ENCODE measurements at regions not wholly inside any gene's neighbourhood (a gene's known extent, or its start where the extent isn't known, plus 50 kb on each side); places are given as distances from the start of the nearest gene placed in this dataset.
A peak's percentile ranks its signal among the peaks of the same experiment; 100 is the strongest.
"Not testable (repeated sequence)": the region's sequence is repeated elsewhere in the genome, so short reads cannot be mapped to it uniquely, and the experiment has no call there.

DNA sequence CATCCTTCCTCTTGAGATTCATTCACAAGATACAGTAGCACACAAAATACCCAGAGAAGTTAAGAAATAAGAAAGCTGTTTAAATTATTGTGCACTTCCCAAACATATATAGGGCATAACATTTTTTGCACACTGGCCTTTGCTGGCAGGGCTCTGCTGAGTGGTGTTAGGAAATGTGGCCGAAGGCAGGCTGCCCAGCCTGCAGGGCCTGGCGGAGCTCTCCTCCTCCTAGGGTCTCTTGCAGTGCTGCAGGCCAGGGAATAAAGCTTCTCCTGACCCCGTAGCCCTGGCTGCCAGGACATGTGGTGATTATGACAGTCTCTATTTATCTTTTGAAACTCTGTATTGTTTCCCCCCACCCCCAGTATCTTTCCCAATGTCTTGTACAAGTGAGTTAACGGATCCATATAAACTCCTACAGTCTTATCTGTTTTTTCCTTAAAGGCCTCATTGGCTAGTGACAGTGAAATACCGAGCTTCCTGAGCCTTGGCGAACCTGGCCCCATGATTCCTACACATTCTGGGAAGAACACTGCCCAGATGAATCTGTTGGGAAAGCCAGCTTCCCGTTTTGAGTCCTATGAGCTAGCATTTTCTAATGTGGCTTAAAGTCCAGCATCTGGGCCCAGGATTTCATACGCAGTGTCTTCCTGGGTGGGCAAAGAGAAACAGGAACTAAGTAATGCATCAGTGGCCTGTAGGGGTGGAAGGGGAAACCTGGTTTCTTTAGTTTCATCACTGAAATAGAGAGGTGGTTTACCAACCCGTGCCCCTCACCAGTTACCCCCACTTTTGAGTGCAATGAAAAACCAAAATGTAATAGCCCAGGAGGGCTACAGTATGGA, 310.3 kb downstream of the BCL2L11 start:
- not testable (repeated sequence) for DNase-seq

DNA sequence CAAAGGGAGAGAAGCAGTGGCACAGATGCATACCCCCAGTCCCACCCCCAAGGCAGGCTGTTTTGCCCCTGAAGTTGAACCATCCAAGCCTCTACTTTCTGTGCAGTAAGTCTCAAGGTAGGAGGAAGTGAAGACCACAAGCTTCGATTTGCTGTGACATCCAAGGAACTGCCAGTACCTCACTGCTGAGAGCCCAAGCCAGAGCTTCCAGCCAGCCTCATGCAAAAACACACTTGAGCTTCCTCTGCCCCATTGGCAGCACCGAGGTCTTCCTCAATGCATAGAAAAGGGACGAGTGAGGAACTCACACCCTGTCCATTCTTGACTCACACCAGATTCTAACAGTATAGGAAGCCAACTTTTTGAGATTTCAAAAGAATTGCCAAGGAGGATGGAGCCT, 311.7 kb downstream of the BCL2L11 start:
- DNase-seq = peak; percentile 26

DNA sequence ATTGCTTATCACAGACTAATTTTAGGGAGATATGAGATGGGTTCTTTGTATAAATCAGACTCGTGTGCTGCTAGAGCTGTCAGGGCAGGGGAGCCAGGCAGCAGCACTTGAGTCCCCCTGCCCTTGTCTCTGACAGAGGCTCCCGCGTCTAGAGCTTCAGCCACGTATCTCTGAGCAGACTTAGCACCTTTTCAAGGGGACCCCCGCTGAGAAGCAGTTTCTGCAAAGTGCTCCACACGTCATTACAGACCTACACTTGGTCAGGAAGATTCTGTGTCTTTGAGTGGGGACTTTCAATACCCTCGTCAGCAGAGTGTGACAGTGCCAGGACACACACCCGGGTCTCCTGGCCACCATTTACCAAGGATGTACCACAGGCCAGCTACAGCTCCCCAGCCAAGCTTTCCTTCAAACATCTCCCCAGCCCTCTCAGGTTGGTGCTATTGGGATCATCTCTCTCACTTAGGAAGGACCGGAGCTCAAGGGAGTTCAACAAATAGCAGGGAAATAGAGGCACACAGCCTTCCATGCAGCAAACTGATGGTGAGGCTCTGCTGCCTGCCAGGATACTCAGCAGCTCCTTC, 312.3 kb downstream of the BCL2L11 start:
- not testable (repeated sequence) for DNase-seq

DNA sequence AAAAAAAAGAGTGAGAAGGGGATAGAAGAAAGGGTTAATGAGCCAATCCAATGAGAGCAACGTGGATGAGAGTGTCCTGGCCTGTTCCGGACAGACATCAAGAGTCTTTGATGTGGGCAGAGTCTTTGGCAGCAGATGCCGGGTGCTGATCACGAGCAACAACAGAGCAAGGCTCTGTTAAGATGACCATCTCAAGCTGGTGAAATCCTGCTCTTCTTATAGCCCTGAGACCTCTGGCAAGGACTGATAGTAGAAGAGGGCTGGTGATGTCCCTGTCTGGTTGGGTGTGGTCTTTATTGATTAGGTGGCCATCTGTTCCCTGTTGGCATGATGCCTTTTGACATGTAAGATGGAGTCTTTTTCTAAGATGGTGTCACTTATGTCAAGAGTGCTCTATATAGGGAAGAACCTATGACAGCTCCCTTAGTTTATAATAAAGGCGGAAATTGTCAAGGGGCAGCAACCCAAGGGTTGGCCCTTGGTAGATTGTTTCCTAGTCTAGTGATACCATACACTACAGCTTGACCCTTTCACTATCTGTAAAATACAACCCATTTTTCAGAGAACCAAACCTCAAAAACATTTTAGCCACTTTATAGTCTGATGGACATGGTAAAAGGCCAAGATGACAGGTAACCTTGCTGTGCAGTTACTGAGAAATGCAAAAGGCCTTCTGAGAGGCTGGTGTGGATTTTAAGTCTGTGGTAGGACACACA, 313.3 kb downstream of the BCL2L11 start:
- DNase-seq = peak; percentile 97

DNA sequence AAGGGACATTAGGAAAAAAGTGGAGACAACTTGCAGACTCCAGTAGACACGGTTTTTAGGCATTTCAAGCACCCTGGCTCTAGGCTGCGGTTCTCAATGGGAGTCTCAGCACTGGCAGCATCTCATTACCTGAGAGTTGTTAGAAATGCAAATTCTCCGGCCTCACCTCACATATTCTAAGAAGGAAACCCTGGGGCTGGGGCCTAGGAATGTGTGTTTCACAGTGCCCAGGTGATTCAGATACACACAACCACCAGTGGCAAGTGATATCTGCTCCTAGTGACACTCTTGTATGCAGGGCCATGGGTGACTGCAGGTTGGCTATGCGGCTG, 313.9 kb downstream of the BCL2L11 start:
- DNase-seq = not testable (repeated sequence)

DNA sequence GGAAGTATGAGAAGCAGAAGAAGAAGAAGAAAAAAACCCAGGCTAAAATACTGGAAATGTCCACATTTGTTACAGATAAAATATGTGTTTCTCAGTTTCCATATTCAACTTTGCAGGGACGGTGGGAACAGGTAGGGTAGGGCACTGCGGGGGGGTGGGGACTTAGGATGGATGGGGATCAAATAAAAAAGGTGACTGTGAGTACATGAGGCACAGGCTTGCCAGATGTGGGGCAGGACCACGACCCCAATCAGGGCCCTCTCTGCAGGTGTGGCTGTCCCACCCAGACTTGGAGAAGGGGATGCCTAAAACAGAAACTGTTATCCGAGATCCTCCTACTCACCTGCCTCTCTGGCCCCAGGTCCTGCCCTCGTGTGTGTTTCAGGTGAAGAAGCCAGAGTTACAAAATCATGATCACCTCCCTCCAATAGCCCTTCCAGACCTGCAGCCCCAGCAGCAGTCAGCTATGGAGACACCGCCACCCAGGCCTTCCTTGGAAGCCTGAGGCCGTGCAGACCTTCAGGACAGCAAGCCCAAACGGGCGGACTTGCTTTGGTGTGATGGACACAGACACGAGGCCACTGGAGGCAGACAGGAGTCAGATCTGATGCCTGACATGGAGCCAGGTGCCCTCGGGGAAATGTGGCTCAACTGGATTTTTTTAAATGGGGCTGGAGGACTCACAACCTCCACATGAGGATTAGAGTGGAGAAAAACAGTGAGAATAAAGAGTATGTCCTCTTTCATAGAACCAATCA, 315.0 kb downstream of the BCL2L11 start:
- DNase-seq = not testable (repeated sequence)

DNA sequence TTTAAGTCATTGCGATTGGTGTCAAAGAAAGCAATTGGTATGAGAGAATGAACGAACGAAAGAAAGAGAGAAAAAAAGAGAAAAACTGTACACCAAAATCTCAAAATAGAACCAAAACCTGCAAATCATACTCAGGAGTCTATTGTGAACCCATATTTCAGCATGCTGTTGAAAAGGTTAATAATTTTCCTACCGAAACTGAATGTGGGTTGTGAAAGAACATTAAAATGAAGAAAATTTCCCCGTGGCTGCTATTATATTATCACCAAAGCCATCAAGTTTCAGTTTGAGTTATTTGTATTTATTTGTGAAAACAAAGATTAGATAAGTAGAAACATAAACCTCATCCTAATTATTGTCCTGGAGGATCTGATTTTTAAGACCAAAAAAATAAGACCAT, 315.7 kb downstream of the BCL2L11 start:
- not testable (repeated sequence) for DNase-seq

DNA sequence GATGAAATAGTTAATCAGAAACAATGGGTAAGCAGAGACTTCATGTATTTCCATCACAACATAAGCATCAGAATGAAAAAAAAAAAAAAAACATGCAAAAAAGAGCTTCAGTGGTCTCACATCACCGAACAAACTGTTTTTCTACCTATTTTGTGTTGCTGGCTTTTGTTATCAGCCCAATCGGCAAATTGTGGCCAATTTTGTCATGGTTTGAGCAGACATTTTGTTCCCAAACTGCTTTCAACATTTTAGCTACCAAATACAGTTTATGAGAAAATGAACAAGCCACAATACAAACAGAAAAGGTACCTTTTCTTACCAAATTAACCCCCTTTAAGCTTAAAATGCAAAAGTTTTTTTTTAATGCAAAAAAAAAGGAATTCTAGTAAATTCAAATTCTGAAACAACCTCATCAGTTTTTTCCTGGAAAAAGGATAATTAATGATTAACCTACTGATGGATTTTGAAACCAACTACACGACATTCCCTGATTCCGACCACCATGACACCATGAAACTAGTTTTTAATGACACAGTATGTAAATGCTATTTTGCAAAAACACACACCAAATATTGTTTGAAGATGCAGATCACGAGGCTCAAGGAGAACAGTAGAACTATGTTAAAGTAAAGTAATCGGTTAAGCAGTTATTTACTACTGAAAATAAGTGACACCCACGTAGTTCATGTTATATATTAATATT, 316.7 kb downstream of the BCL2L11 start:
- DNase-seq = not testable (repeated sequence)

DNA sequence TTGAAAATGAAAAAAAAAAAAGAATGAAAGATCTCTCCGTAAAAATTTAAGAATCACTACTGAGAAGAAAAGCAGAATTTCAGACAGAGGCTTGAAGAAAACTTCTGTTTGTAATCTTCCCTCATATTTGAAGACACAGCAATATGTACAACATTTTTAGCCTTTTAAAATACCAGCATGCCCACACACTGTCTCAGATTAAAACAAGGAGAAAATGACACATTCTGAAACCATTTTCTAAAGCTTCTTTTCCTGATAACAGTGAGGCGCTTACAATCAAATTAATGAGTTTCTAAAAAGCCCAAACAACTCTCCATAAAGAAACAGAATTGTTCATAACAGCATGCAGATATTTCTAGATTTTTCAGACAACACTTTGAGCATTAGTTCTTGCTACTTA, 317.4 kb downstream of the BCL2L11 start:
- DNase-seq = not testable (repeated sequence)

DNA sequence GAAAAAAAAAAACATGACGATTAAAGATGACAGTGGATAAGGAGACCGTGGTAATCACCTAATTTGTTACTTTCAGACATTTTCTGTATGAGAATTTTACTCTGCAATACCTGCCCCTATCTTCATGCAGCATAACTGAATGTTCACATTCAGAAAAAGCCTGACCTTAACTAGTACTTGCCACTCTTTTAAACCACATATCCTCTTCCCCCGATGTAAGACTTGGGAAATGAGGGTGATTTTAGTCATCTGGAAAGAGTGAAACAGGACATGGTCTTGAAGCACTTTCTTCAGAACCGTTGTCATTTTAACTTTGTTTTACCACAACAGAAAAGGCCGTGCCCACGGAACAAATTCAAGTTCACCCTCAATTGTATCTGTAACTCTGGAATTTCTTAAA, 318.5 kb downstream of the BCL2L11 start:
- DNase-seq = not testable (repeated sequence)

DNA sequence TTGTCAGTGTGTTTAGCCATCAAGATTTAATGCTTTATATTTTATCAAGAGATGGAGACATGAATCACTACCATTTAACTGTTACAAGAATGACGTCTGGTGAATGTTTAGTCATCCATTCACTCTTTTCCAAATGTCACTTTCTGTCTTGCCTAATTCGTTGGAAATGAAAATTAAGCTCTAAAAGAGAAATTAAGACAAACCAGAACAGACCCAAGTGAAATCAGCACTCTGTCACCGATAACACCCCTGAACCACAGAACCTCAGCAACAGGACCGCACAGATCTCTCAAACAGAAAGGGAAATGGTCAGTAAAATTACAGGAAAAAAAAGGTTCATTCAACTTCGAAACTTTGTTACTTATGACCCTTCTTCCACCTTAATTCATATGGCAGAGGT, 320.9 kb downstream of the BCL2L11 start:
- DNase-seq = not testable (repeated sequence)

DNA sequence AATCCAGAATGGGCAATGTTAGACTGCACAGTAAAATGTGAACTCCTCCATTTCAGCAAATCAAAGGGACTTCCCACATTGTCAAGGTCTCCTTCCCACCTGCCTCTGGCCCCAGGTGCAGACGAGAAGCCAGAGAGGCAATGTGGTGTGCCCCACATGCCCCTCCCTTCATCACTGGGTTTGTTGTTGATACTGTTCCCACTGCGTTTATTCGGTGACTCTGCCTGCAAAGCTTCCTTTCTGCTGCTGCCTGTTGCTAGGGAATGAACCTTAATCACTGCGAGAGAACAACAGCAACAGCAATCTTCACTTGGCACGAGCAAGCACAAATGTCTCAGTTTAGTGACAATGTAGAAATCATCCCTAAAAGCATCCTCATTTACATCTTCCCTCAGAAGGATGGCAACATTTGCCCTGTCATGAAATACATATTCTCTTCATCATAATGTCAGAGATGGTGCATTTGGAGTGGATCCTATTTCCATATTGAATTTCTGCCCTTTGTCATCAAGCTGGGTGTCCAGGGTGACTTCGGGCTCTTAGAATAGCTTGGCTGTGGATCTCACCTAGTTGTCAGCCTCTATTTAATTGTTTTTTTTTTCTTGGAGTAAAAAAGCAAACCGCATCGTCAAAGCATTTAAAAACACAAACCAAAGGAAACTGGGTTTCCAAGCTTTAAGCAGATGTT, 322.2 kb downstream of the BCL2L11 start:
- DNase-seq = not testable (repeated sequence)

DNA sequence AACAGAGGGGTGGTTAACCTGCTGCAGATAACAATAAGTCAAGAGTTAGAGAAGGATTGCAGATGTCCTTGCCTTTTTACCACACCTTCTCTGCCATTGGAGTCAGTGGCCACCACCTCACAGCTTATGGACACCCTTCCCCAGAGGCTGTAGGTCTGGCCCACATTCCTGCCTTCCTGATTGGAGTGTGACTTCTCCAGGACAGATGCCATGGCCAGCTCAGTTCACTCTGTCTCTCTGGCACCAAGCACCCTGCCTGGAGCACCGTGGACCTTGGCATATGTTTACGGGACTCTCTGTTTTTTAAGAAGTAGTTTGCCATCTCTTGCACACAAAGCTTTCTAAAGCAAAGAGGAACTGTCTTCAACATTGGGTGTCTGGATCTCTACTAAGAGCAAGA, 323.8 kb downstream of the BCL2L11 start:
- DNase-seq = not testable (repeated sequence)

DNA sequence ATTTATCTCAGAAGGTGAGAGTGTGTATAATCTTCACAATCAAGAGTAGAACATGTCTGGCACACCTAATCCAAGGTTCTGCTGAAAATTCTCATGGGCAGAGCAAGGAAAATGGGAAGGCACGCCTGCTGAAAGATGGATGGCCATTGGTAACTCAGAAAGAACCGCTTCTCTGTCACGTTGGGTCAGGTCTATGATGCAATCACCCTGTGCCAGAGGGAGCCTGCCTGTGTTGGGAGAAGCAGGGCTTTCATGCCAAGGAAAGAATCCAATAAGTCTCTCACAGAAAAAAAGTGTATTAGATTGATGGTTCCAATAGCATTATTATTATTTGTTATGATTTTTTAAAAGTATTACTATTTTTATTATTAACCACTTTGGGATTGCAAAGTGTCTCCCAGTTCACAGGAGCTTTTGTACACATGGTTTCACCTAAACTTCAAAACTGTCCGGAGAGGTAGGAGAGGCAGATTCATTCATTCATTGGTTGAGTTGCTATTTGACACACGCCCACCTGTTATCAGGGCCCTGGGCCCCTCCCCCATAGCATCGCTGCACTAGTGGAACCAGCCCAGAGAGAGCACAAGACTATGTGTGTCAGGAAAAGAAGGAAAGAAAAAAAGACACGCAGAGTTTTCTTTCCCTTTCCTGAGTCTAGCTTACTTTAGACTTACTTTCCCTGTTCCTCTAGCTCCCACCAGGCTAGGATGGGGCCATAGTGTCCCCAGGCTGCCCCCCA, 324.6 kb downstream of the BCL2L11 start:
- DNase-seq = not testable (repeated sequence)

DNA sequence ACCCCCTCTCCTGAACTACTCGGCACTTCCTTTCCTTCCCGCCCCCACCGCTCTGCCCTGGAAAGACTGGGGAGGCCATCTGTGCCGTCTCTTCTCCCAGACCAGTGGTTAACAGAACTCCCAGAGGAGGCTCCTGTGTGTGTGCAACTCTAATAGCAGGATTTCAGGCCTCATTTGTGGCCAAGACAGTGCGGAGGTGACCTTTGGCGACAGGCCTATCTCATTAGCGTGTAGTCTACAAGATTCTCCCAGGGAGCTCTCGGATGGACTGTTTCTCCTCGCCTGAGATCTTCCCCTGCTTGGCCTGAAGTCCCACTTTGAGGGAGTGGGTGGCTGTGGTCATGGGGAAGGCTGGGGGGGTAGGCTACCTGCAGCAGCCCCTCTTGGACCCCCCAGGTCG, 325.2 kb downstream of the BCL2L11 start:
- DNase-seq = not testable (repeated sequence)

DNA sequence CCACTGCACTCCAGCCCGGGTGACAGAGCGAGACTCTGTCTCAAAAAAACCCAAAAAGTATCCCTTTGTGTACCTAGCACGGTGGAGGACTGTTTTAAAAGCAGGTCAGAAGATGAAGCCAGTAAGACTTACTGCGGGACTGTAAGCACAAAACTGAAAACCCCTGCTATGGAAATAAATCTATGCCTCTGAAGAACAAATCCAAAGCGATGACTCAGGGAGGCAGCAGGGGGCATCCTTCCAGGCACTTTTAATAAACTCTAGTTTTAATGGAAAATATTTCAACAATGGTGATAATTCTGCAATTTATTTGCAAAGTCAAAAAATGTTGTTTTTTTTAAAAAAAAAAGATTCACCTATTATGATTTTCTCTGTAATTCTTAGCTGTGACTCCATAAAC, 326.8 kb downstream of the BCL2L11 start:
- not testable (repeated sequence) for DNase-seq

DNA sequence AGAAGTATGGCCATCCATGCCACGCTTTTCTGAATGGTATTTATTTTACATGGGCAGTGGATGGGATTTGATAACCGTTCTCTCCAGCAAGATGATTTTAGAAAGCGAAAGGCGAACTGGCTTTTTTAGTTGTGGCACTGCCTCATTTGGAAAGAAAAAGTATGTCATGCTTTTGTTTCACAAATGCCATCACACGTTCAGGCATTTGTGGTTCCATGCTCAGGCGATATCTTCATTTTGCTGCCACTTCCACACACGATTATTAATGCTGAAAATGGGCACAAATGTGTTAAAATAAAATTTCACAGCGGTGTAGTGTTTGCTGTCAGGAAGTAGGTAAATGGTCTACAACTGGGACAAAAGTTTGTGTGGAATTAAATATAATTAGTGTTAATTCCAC, 328.1 kb downstream of the BCL2L11 start:
- DNase-seq = not testable (repeated sequence)

DNA sequence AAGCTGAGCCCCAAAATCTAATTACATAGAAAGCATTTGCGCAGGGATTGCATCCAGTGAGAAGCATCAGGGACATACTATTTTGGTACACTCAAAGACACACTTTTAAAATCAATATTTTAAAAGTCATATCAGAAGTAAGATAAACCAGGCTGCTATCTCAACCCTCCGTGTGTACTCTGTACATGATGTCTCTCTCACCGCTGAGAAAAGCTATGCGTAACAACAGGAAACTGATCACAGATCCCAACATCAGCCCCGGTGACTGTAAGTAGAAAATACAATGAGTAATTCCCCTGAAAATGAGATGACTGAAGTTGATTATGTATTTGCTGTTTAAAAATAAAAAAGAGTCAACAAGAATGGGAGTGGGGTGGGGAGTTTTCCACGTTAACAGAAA, 329.8 kb downstream of the BCL2L11 start:
- DNase-seq = not testable (repeated sequence)

DNA sequence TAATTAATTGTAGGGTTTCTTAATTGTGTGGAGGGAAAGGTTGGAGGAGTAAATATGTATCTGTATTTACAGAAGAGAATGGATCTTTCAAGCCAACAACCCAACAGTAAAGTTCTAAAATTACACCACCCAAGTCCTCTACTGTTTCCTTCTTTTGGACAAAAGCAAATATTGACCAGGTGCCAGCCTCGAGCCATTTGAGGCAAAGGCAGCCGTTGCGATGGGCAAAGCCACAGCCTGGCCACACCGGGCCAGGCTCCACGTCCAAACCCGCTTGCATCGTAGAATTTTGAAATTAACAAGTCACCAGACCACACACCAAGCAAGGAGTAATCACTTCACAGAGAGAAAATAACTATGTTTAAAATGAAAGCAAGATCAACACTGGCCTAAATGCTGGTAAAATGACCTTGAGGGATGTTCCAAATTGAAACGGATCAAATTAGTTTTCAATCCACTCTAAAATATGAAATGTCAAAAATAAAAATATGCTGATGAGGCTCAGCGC, 331.0 kb downstream of the BCL2L11 start:
- not testable (repeated sequence) for DNase-seq

DNA sequence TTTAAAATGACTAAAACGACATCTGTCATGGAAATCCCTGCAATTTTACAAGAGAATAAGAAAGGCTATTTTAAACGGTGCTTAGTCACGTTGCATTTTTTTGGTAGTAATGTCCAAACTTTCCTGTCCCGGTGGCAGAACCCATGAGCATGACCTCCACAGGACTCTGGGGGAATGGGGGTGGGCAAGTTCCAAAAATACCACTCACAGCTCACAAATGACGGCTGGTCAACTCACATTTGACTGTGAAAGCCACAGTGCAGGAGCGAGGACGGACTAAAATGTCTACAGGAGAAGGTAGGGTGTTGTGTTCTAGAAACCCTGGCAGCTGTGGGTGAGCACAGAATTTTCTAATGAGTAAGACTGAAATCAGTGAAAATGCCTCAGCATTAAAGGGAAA, 331.5 kb downstream of the BCL2L11 start:
- not testable (repeated sequence) for DNase-seq

DNA sequence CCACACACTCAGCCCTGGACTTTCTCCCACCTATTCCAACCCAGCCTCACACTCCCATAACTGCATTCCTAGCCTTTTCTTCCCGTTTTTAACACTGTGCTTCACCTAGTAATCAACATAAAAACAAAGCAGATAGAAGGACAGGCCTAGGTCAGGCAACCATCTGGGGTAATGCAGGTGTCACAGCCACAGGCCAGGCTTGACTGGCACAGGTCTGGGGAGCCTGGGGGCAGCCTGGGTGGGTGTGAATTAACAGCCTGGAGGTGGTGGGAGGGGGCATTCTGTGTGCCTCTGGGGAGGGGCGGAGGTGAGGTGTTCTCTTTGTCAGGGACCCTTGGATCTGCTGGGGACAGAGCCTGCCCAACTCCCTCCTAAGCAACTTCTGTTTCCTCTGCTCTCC, 332.6 kb downstream of the BCL2L11 start:
- DNase-seq = not testable (repeated sequence)
